ENCODE measurements at regions not wholly inside any gene's neighbourhood (a gene's known extent, or its start where the extent isn't known, plus 50 kb on each side); places are given as distances from the start of the nearest gene placed in this dataset.

GRCh38 chr18:67600181-67601180 lies 84.0 kb upstream of the DSEL start:
- H3K9me3 ChIP-seq (ENCODE audit: low read length), result no peaks in the 10 kb centered on the region
- H3K4me3 ChIP-seq (ENCODE audit: low read depth in 1 of 2, low read length in 2 of 2), result no peak overlapping the region
- H3K4me1 ChIP-seq (ENCODE audit: insufficient read depth, low read length), result no peaks in the 10 kb centered on the region
- no peak overlapping the region for H3K27ac ChIP-seq (ENCODE audit: low read depth, low read length)
- H3K36me3 ChIP-seq (ENCODE audit: insufficient read depth, low read length), result no peaks in the 10 kb centered on the region
- H3K27me3 ChIP-seq (ENCODE audit: control insufficient read depth in 1 of 2, insufficient read depth in 2 of 2, low read length in 2 of 2), result no peaks in the 10 kb centered on the region
- H3K9ac ChIP-seq (ENCODE audit: low read length), result no peak overlapping the region

GRCh38 chr18:67599277-67599676 lies 82.8 kb upstream of the DSEL start:
- H3K4me3 ChIP-seq (ENCODE audit: low read depth in 1 of 2, low read length in 2 of 2), result no peak overlapping the region
- H3K36me3 ChIP-seq (ENCODE audit: insufficient read depth, low read length), result no peaks in the 10 kb centered on the region
- no peaks in the 10 kb centered on the region for H3K27me3 ChIP-seq (ENCODE audit: control insufficient read depth in 1 of 2, insufficient read depth in 2 of 2, low read length in 2 of 2)
- no peaks in the 10 kb centered on the region for H3K9me3 ChIP-seq (ENCODE audit: low read length)
- no peak overlapping the region for H3K27ac ChIP-seq (ENCODE audit: low read depth, low read length)
- H3K4me1 ChIP-seq (ENCODE audit: insufficient read depth, low read length), result no peaks in the 10 kb centered on the region
- no peak overlapping the region for H3K9ac ChIP-seq (ENCODE audit: low read length)

- H3K27ac ChIP-seq (ENCODE audit: low read depth, low read length), result no peak overlapping the region
- H3K36me3 ChIP-seq (ENCODE audit: insufficient read depth, low read length), result no peaks in the 10 kb centered on the region
- H3K9ac ChIP-seq (ENCODE audit: low read length), result no peak overlapping the region
- no peaks in the 10 kb centered on the region for H3K4me1 ChIP-seq (ENCODE audit: insufficient read depth, low read length)
- no peaks in the 10 kb centered on the region for H3K27me3 ChIP-seq (ENCODE audit: control insufficient read depth in 1 of 2, insufficient read depth in 2 of 2, low read length in 2 of 2)
- H3K4me3 ChIP-seq (ENCODE audit: low read depth in 1 of 2, low read length in 2 of 2), result no peak overlapping the region
- no peaks in the 10 kb centered on the region for H3K9me3 ChIP-seq (ENCODE audit: low read length)
Measured at GRCh38 chr18:67597759-67598158, 81.2 kb upstream of the DSEL start.

- no peak overlapping the region for H3K9ac ChIP-seq (ENCODE audit: low read length)
- H3K4me3 ChIP-seq (ENCODE audit: low read depth in 1 of 2, low read length in 2 of 2), result no peak overlapping the region
- H3K27me3 ChIP-seq (ENCODE audit: control insufficient read depth in 1 of 2, insufficient read depth in 2 of 2, low read length in 2 of 2), result no peaks in the 10 kb centered on the region
- H3K9me3 ChIP-seq (ENCODE audit: low read length), result no peaks in the 10 kb centered on the region
- H3K27ac ChIP-seq (ENCODE audit: low read depth, low read length), result no peak overlapping the region
- H3K36me3 ChIP-seq (ENCODE audit: insufficient read depth, low read length), result no peaks in the 10 kb centered on the region
- H3K4me1 ChIP-seq (ENCODE audit: insufficient read depth, low read length), result no peaks in the 10 kb centered on the region
Measured at GRCh38 chr18:67596003-67596402, 79.5 kb upstream of the DSEL start.

GRCh38 chr18:67590571-67591141 lies 74.1 kb upstream of the DSEL start:
- H3K4me1 ChIP-seq (ENCODE audit: insufficient read depth, low read length), result no peaks in the 10 kb centered on the region
- H3K27me3 ChIP-seq (ENCODE audit: control insufficient read depth in 1 of 2, insufficient read depth in 2 of 2, low read length in 2 of 2), result no peaks in the 10 kb centered on the region
- no peak overlapping the region for H3K4me3 ChIP-seq (ENCODE audit: low read depth in 1 of 2, low read length in 2 of 2)
- no peaks in the 10 kb centered on the region for H3K9me3 ChIP-seq (ENCODE audit: low read length)
- no peaks in the 10 kb centered on the region for H3K36me3 ChIP-seq (ENCODE audit: insufficient read depth, low read length)
- H3K27ac ChIP-seq (ENCODE audit: low read depth, low read length), result no peak overlapping the region
- no peak overlapping the region for H3K9ac ChIP-seq (ENCODE audit: low read length)

GRCh38 chr18:67589325-67589724 lies 72.8 kb upstream of the DSEL start:
- Histone ChIP-seq H3K27ac (ENCODE audit: low read depth, low read length) (no peak overlapping the region), H3K9me3 (ENCODE audit: low read length) (no peaks in the 10 kb centered on the region), H3K4me3 (ENCODE audit: low read depth in 1 of 2, low read length in 2 of 2) (no peak overlapping the region), H3K4me1 (ENCODE audit: insufficient read depth, low read length) (no peaks in the 10 kb centered on the region), H3K9ac (ENCODE audit: low read length) (no peak overlapping the region), H3K36me3 (ENCODE audit: insufficient read depth, low read length) (no peaks in the 10 kb centered on the region), H3K27me3 (ENCODE audit: control insufficient read depth in 1 of 2, insufficient read depth in 2 of 2, low read length in 2 of 2) (no peaks in the 10 kb centered on the region)

GRCh38 chr18:67586101-67586500 lies 69.6 kb upstream of the DSEL start:
- no peak overlapping the region for H3K9ac ChIP-seq (ENCODE audit: low read length)
- no peak overlapping the region for H3K4me3 ChIP-seq (ENCODE audit: low read depth in 1 of 2, low read length in 2 of 2)
- no peaks in the 10 kb centered on the region for H3K9me3 ChIP-seq (ENCODE audit: low read length)
- H3K36me3 ChIP-seq (ENCODE audit: insufficient read depth, low read length), result no peaks in the 10 kb centered on the region
- no peaks in the 10 kb centered on the region for H3K27me3 ChIP-seq (ENCODE audit: control insufficient read depth in 1 of 2, insufficient read depth in 2 of 2, low read length in 2 of 2)
- H3K4me1 ChIP-seq (ENCODE audit: insufficient read depth, low read length), result no peaks in the 10 kb centered on the region
- H3K27ac ChIP-seq (ENCODE audit: low read depth, low read length), result no peak overlapping the region

- Histone ChIP-seq H3K36me3 (ENCODE audit: insufficient read depth, low read length) (no peaks in the 10 kb centered on the region), H3K4me1 (ENCODE audit: insufficient read depth, low read length) (no peaks in the 10 kb centered on the region), H3K9me3 (ENCODE audit: low read length) (no peaks in the 10 kb centered on the region), H3K9ac (ENCODE audit: low read length) (no peak overlapping the region), H3K27me3 (ENCODE audit: control insufficient read depth in 1 of 2, insufficient read depth in 2 of 2, low read length in 2 of 2) (no peaks in the 10 kb centered on the region), H3K4me3 (ENCODE audit: low read depth in 1 of 2, low read length in 2 of 2) (no peak overlapping the region), H3K27ac (ENCODE audit: low read depth, low read length) (no peak overlapping the region)
Measured at GRCh38 chr18:67583621-67584020, 67.1 kb upstream of the DSEL start.

GRCh38 chr18:67582488-67582887 lies 66.0 kb upstream of the DSEL start:
- Histone ChIP-seq H3K36me3 (ENCODE audit: insufficient read depth, low read length) (no peaks in the 10 kb centered on the region), H3K27ac (ENCODE audit: low read depth, low read length) (no peak overlapping the region), H3K4me1 (ENCODE audit: insufficient read depth, low read length) (no peaks in the 10 kb centered on the region), H3K4me3 (ENCODE audit: low read depth in 1 of 2, low read length in 2 of 2) (no peak overlapping the region), H3K9me3 (ENCODE audit: low read length) (no peaks in the 10 kb centered on the region), H3K27me3 (ENCODE audit: control insufficient read depth in 1 of 2, insufficient read depth in 2 of 2, low read length in 2 of 2) (no peaks in the 10 kb centered on the region), H3K9ac (ENCODE audit: low read length) (no peak overlapping the region)

- Histone ChIP-seq H3K4me1 (ENCODE audit: insufficient read depth, low read length) (no peaks in the 10 kb centered on the region), H3K27ac (ENCODE audit: low read depth, low read length) (no peak overlapping the region), H3K4me3 (ENCODE audit: low read depth in 1 of 2, low read length in 2 of 2) (no peak overlapping the region), H3K36me3 (ENCODE audit: insufficient read depth, low read length) (no peaks in the 10 kb centered on the region), H3K9ac (ENCODE audit: low read length) (no peak overlapping the region), H3K27me3 (ENCODE audit: control insufficient read depth in 1 of 2, insufficient read depth in 2 of 2, low read length in 2 of 2) (no peaks in the 10 kb centered on the region), H3K9me3 (ENCODE audit: low read length) (no peaks in the 10 kb centered on the region)
Measured at GRCh38 chr18:67581178-67581577, 64.7 kb upstream of the DSEL start.

GRCh38 chr18:67577386-67577785 lies 60.9 kb upstream of the DSEL start:
- Histone ChIP-seq H3K36me3 (ENCODE audit: insufficient read depth, low read length) (no peaks in the 10 kb centered on the region), H3K9ac (ENCODE audit: low read length) (no peak overlapping the region), H3K27ac (ENCODE audit: low read depth, low read length) (no peak overlapping the region), H3K27me3 (ENCODE audit: control insufficient read depth in 1 of 2, insufficient read depth in 2 of 2, low read length in 2 of 2) (no peaks in the 10 kb centered on the region), H3K4me3 (ENCODE audit: low read depth in 1 of 2, low read length in 2 of 2) (no peak overlapping the region), H3K4me1 (ENCODE audit: insufficient read depth, low read length) (no peaks in the 10 kb centered on the region), H3K9me3 (ENCODE audit: low read length) (no peaks in the 10 kb centered on the region)

- Histone ChIP-seq H3K36me3 (ENCODE audit: insufficient read depth, low read length) (no peaks in the 10 kb centered on the region), H3K9ac (ENCODE audit: low read length) (no peak overlapping the region), H3K27ac (ENCODE audit: low read depth, low read length) (no peak overlapping the region), H3K27me3 (ENCODE audit: control insufficient read depth in 1 of 2, insufficient read depth in 2 of 2, low read length in 2 of 2) (no peaks in the 10 kb centered on the region), H3K4me1 (ENCODE audit: insufficient read depth, low read length) (no peaks in the 10 kb centered on the region), H3K4me3 (ENCODE audit: low read depth in 1 of 2, low read length in 2 of 2) (no peak overlapping the region), H3K9me3 (ENCODE audit: low read length) (no peaks in the 10 kb centered on the region)
Measured at GRCh38 chr18:67574749-67575148, 58.2 kb upstream of the DSEL start.

Data from muscle layer of colon (tissue), 2 donors.